DMS 273 treated with DMSO at 0.1 percent for 48 hours (cell line): ENCODE measurements at regions not wholly inside any gene's neighbourhood (a gene's known extent, or its start where the extent isn't known, plus 50 kb on each side); places are given as distances from the start of the nearest gene placed in this dataset.
A peak's percentile ranks its signal among the peaks of the same experiment; 100 is the strongest.

Experiments used
- DNase-seq: peaks from one replicate; lab custom pipeline; 2025; lab: John Stamatoyannopoulos, UW

GRCh38 chr6:129778793-129779192 is 68.8 kb upstream of the ARHGAP18 start:
- no peak for DNase-seq

GRCh38 chr6:129777371-129777770 is 67.4 kb upstream of the ARHGAP18 start:
- DNase-seq = no peak

- DNase-seq = no peak
Measured at GRCh38 chr6:129776542-129777330, 66.8 kb upstream of the ARHGAP18 start.

GRCh38 chr6:129774697-129775447 is 64.9 kb upstream of the ARHGAP18 start:
- DNase-seq = peak; percentile 5

- DNase-seq = no peak
Measured at GRCh38 chr6:129773304-129773703, 63.3 kb upstream of the ARHGAP18 start.

- DNase-seq = no peak
Measured at GRCh38 chr6:129771678-129772077, 61.7 kb upstream of the ARHGAP18 start.

GRCh38 chr6:129767776-129768485 is 58.0 kb upstream of the ARHGAP18 start:
- no peak for DNase-seq

- no peak for DNase-seq
Measured at GRCh38 chr6:129766959-129767728, 57.2 kb upstream of the ARHGAP18 start.

- no peak for DNase-seq
Measured at GRCh38 chr6:129764761-129765407, 54.9 kb upstream of the ARHGAP18 start.

GRCh38 chr6:129759796-129760605 is 50.0 kb upstream of the ARHGAP18 start:
- no peak for DNase-seq
